B cell (primary cell): ENCODE measurements at regions not wholly inside any gene's neighbourhood (a gene's known extent, or its start where the extent isn't known, plus 50 kb on each side); places are given as distances from the start of the nearest gene placed in this dataset.

Experiments used
- ATAC-seq: fragments of 200-7000 bp; cut with Tn5 transposase; one replicate; pipeline ENCODE4 v1.10.0; 2021; ENCODE audit warnings: low read depth, mild to moderate bottlenecking, moderate number of reproducible peaks, moderate library complexity
- CTCF ChIA-PET: fragments of 350-600 bp; sonication (Branson Sonifier 250); formaldehyde crosslinking; loops from one replicate; lab custom pipeline; 2021; ENCODE audit warnings: antibody characterized with exemption, inconsistent platforms; lab: Charles Lee
- POLR2A ChIA-PET: fragments of 350-600 bp; sonication (Branson Sonifier 250); formaldehyde crosslinking; loops from one replicate; lab custom pipeline; 2021; ENCODE audit warnings: antibody characterized with exemption; lab: Charles Lee
- DNase-seq: peaks from one replicate; pipeline ENCODE4 v3.0.0; 2013
- H2AFZ ChIP-seq: 2 replicates; pipeline ENCODE4 v1.6.1; 2012; ENCODE audit warnings: mild to moderate bottlenecking, low read depth, low read length; ENCODE audit not compliant: insufficient read depth, poor library complexity, severe bottlenecking
- H3K27ac ChIP-seq, 2 donors: 1 replicate in 1 of 2; 2 replicates in 1 of 2; pipeline ENCODE4 v1.5.1; 2012 to 2013; ENCODE audit warnings: low read length in 2 of 2, mild to moderate bottlenecking in 2 of 2, moderate library complexity in 1 of 2
- H3K27me3 ChIP-seq, 4 experiments: fragments of 200-600 bp in 1 of 4; sonication (generic) in 1 of 4; replicated peaks in 1 of 4; 1 replicate in 2 of 4; 2 replicates in 2 of 4; pipeline versions ENCODE4 v1.6.1 to v1.7.0; 2013 to 2016; ENCODE audit warnings: low read length in 3 of 4, mild to moderate bottlenecking in 2 of 4, mixed read lengths in 1 of 4, moderate library complexity in 1 of 4; ENCODE audit not compliant: insufficient read depth in 4 of 4, control insufficient read depth in 3 of 4; ENCODE audit errors: control extremely low read depth in 1 of 4
- H3K36me3 ChIP-seq, 2 experiments: replicated peaks in 1 of 2; 1 replicate in 1 of 2; 2 replicates in 1 of 2; pipeline versions ENCODE4 v1.6.1 to v1.7.1; 2013; ENCODE audit warnings: low read length in 1 of 2; ENCODE audit not compliant: insufficient read depth in 2 of 2, control insufficient read depth in 1 of 2; ENCODE audit errors: control extremely low read depth in 1 of 2, extremely low read depth in 1 of 2
- H3K4me1 ChIP-seq, 2 donors: fragments of 200-600 bp in 1 of 2; sonication (generic) in 1 of 2; 1 replicate in 1 of 2; 2 replicates in 1 of 2; pipeline versions ENCODE4 v1.5.1 to v1.6.1; 2013 to 2017; ENCODE audit warnings: low read length in 2 of 2; ENCODE audit not compliant: control insufficient read depth in 2 of 2, insufficient read depth in 2 of 2
- H3K4me2 ChIP-seq: replicated peaks from 2 replicates; pipeline ENCODE3; 2012; ENCODE audit warnings: mild to moderate bottlenecking, low read depth, low read length; ENCODE audit not compliant: poor library complexity, severe bottlenecking
- H3K4me3 ChIP-seq, 5 experiments: fragments of 200-600 bp in 1 of 5; sonication (generic) in 1 of 5; 1 replicate in 3 of 5; 2 replicates in 2 of 5; pipeline versions ENCODE4 v1.5.1 to v1.7.0; 2011 to 2016; ENCODE audit warnings: low read length in 4 of 5, mild to moderate bottlenecking in 4 of 5, low read depth in 2 of 5, control low read depth in 1 of 5, moderate library complexity in 1 of 5; ENCODE audit not compliant: insufficient read depth in 1 of 5; ENCODE audit errors: control extremely low read depth in 1 of 5, extremely low read depth in 1 of 5
- H3K79me2 ChIP-seq: fragments of 200-600 bp; sonication (generic); one replicate; pipeline ENCODE4 v1.6.0; 2016; ENCODE audit warnings: low read length; ENCODE audit not compliant: control insufficient read depth, insufficient read depth
- H3K9ac ChIP-seq: fragments of 200-600 bp; sonication (generic); 2 replicates; pipeline ENCODE4 v1.6.1; 2017; ENCODE audit warnings: mild to moderate bottlenecking, low read length, moderate library complexity
- H3K9me3 ChIP-seq, 3 donors: one replicate each; pipeline versions ENCODE4 v1.6.1 to v1.7.1; 2013; ENCODE audit warnings: low read length in 2 of 3; ENCODE audit not compliant: control insufficient read depth in 2 of 3, insufficient read depth in 1 of 3; ENCODE audit errors: control extremely low read depth in 1 of 3
- H4K20me1 ChIP-seq: 2 replicates; pipeline ENCODE4 v1.6.0; 2012; ENCODE audit warnings: mild to moderate bottlenecking, low read length; ENCODE audit not compliant: insufficient read depth, control insufficient read depth, poor library complexity, severe bottlenecking
- H3K27ac Mint-ChIP-seq: one replicate; pipeline ENCODE4 v1.8.0; 2021; ENCODE audit warnings: mixed read lengths
- H3K27me3 Mint-ChIP-seq: one replicate; pipeline ENCODE4 v1.8.0; 2021; ENCODE audit warnings: mixed read lengths
- H3K4me1 Mint-ChIP-seq: one replicate; pipeline ENCODE4 v1.8.0; 2021; ENCODE audit warnings: mixed read lengths
- H3K4me3 Mint-ChIP-seq: one replicate; pipeline ENCODE4 v1.8.0; 2021; ENCODE audit warnings: mixed read lengths
- H3K9me3 Mint-ChIP-seq: one replicate; pipeline ENCODE4 v1.8.0; 2022; ENCODE audit warnings: mixed read lengths; ENCODE audit not compliant: insufficient read depth
- EZH2 ChIP-seq: IDR thresholded peaks from 2 replicates; pipeline ENCODE4 v1.6.1; 2012; ENCODE audit warnings: borderline replicate concordance, low read depth, mild to moderate bottlenecking, moderate library complexity, low read length; ENCODE audit not compliant: insufficient read depth, poor library complexity, severe bottlenecking
- WGBS: methylation state at CpG from one replicate; pipeline ENCODE4 v1.1.5; 2013; ENCODE audit warnings: missing lambda C conversion rate; ENCODE audit not compliant: insufficient coverage; 5-methylcytosine and 5-hydroxymethylcytosine counted together
- intact Hi-C: fragments of 100-400 bp; cut with micrococcal nuclease; formaldehyde crosslinking; loops from one replicate; pipeline ENCODE4 v1.10.0; 2022
- TF ChIP-seq, protein P1 (sequence below): fragments of 200-600 bp; IDR thresholded peaks from one replicate; pipeline ENCODE4 v1.8.0; 2022; ENCODE audit warnings: antibody characterized with exemption, mild to moderate bottlenecking

DNA sequence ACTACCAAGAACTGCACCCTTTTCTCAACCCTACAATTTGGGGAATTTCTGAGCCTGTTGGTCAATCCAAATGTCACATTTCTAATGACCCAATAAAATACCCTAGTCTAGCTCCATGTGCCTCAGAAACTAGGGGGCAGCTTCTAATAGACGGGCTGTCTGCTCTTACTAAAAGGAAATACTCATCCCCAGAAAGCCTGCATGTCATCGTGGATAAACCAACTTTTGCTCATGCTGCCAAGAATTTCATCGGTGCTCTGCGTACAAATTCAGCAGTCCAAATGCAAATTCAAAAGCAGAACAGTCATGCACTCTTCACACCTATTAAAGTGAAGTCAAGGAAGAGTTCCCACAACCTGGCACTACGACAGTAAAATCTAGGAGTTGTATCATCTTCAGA lies 377.3 kb downstream of the LNPK start:
- Histone ChIP-seq H3K4me3 (no peak overlapping the region), H3K27me3 (no peaks in the 10 kb centered on the region), H3K9me3 (peaks cover 0 to 3% (median 0%) of the 10 kb centered on the region in 3 donors), H3K79me2 (no peaks in the 10 kb centered on the region), H2AFZ (no peak overlapping the region), H3K27ac (no peak overlapping the region), H3K4me2 (no peak overlapping the region), H4K20me1 (no peaks in the 10 kb centered on the region), H3K4me1 (no peaks in the 10 kb centered on the region), H3K9ac (no peak overlapping the region), H3K36me3 (no peaks in the 10 kb centered on the region)
- CTCF ChIA-PET = no interaction called here
- Mint-ChIP-seq H3K27me3 (peaks cover 14% of the 10 kb centered on the region), H3K4me1 (no peaks in the 10 kb centered on the region), H3K27ac (no peak overlapping the region), H3K9me3 (no peaks in the 10 kb centered on the region), H3K4me3 (no peak overlapping the region)
- no peak for TF ChIP-seq EZH2
- TF ChIP-seq, protein P1, sequence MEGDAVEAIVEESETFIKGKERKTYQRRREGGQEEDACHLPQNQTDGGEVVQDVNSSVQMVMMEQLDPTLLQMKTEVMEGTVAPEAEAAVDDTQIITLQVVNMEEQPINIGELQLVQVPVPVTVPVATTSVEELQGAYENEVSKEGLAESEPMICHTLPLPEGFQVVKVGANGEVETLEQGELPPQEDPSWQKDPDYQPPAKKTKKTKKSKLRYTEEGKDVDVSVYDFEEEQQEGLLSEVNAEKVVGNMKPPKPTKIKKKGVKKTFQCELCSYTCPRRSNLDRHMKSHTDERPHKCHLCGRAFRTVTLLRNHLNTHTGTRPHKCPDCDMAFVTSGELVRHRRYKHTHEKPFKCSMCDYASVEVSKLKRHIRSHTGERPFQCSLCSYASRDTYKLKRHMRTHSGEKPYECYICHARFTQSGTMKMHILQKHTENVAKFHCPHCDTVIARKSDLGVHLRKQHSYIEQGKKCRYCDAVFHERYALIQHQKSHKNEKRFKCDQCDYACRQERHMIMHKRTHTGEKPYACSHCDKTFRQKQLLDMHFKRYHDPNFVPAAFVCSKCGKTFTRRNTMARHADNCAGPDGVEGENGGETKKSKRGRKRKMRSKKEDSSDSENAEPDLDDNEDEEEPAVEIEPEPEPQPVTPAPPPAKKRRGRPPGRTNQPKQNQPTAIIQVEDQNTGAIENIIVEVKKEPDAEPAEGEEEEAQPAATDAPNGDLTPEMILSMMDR = no peak
- no peak for ATAC-seq
- 86% methylated on average over 2 of the region's 5 CpGs for WGBS
- POLR2A ChIA-PET = no interaction called here
- intact Hi-C loops = no loop called here
- no peak for DNase-seq

- intact Hi-C loops = no loop called here
- no peak overlapping the region for H3K4me3 Mint-ChIP-seq
- no peak overlapping the region for H3K27ac Mint-ChIP-seq
- TF ChIP-seq EZH2 = no peak
- TF ChIP-seq, protein P1 = no peak
- H3K27me3 ChIP-seq = no peaks in the 10 kb centered on the region
- H3K9ac ChIP-seq = no peak overlapping the region
- H3K79me2 ChIP-seq = no peaks in the 10 kb centered on the region
- DNase-seq (no peak), ATAC-seq (no peak)
- no peak overlapping the region for H3K4me2 ChIP-seq
- no peaks in the 10 kb centered on the region for H4K20me1 ChIP-seq
- POLR2A ChIA-PET = no interaction called here
- H3K4me1 ChIP-seq = no peaks in the 10 kb centered on the region
- CTCF ChIA-PET = no interaction called here
- H2AFZ ChIP-seq = no peak overlapping the region
- peaks cover 0 to 3% (median 0%) of the 10 kb centered on the region in 3 donors for H3K9me3 ChIP-seq
- H3K27me3 Mint-ChIP-seq = peaks cover 14% of the 10 kb centered on the region
- H3K4me3 ChIP-seq = no peak overlapping the region
- H3K36me3 ChIP-seq = no peaks in the 10 kb centered on the region
- no peak overlapping the region for H3K27ac ChIP-seq
- no peaks in the 10 kb centered on the region for H3K4me1 Mint-ChIP-seq
- H3K9me3 Mint-ChIP-seq = no peaks in the 10 kb centered on the region
These were observed 377.8 kb downstream of the LNPK start for GRCh38 chr2:175624211-175624761.
